ENCODE measurements at regions not wholly inside any gene's neighbourhood (a gene's known extent, or its start where the extent isn't known, plus 50 kb on each side); places are given as distances from the start of the nearest gene placed in this dataset.

DNA sequence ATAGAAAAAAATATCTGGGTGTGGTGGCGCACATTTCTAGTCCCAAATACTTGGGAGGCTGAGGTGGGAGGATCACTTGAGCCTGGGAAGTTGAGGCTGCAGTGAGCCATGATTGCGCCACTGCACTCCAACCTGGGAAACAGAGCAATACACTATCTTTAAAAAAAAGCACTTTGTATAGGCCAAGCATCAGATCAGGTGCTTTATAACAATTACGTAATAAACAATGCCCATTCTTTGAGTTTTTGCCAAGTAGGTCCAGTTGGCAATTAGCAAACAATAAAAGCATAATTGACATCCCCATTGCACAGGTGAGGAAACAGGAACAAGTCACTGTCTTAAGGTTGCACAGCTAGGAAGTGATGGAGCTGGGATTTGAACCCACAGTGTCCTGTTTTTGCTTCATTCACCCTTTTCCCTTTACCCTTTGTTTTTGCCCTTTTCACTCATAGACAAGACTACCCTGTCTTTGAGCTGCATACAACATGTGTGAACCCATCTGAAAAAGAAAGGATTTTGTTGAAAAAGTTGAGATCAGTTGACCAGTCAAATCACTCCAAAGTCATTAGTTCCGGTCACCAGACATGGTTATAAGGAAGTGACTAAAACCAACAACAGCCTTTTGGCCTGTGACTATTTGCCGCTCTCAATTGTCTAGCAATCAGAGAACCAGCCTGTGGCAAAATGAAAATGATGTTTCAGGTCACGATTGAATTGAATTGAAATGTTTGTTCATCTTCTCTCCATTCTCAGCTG is 303.6 kb downstream of the TFAP2C start:
- no peak for DNase-seq (ENCODE audit: extremely low read depth, insufficient read length)
- Histone ChIP-seq H3K27me3 (replicated peaks; ENCODE audit: control insufficient read depth, insufficient read depth, low read length) (no peaks in the 10 kb centered on the region), H3K36me3 (ENCODE audit: control insufficient read depth, insufficient read depth, low read length) (no peaks in the 10 kb centered on the region), H3K4me3 (replicated peaks; ENCODE audit: low read depth, low read length) (no peak overlapping the region)
- TF ChIP-seq, protein P1, sequence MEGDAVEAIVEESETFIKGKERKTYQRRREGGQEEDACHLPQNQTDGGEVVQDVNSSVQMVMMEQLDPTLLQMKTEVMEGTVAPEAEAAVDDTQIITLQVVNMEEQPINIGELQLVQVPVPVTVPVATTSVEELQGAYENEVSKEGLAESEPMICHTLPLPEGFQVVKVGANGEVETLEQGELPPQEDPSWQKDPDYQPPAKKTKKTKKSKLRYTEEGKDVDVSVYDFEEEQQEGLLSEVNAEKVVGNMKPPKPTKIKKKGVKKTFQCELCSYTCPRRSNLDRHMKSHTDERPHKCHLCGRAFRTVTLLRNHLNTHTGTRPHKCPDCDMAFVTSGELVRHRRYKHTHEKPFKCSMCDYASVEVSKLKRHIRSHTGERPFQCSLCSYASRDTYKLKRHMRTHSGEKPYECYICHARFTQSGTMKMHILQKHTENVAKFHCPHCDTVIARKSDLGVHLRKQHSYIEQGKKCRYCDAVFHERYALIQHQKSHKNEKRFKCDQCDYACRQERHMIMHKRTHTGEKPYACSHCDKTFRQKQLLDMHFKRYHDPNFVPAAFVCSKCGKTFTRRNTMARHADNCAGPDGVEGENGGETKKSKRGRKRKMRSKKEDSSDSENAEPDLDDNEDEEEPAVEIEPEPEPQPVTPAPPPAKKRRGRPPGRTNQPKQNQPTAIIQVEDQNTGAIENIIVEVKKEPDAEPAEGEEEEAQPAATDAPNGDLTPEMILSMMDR (IDR thresholded peaks at IDR 0.05; ENCODE audit: insufficient read depth, low read length, poor library complexity, severe bottlenecking): no peak

DNA sequence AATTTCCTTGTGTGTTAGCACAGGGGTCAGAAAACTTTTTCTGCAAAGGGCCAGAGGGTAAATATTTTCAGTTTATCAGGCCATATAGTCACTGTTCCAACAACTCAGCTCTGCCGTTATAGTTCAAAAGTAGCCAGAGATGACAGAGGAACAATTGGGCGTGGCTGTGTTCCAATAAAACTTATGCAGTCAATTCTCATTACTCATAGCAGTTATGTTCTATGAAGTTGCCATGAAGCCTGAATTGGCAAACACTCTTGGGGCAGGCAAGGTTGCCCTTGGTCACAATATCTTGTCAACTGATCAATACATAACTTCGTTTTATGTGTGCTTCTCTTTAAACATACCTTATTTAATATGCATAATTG is 304.2 kb downstream of the TFAP2C start:
- H3K27me3 ChIP-seq (replicated peaks; ENCODE audit: control insufficient read depth, insufficient read depth, low read length): no peaks in the 10 kb centered on the region

DNA sequence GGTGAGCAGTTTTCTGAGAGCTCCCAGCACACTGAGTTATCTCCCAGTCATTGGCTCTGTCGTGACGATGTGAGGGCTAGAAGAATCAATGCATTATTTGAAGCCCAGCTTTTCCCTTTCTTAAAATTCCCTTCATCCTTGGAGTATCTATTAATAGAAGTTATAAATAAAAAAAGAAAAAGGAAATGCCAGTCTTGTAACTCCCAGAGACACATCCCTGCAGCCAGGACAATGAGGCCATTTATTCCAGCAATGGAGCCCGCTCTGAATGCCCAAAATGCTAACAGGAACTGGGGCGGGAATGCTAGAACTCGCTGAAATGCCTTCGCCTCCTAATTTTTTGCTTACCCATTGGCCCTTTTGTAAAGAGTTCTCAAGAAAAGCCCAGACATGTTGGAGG is 305.8 kb downstream of the TFAP2C start:
- Histone ChIP-seq H3K27me3 (replicated peaks; ENCODE audit: control insufficient read depth, insufficient read depth, low read length) (no peaks in the 10 kb centered on the region), H3K4me3 (replicated peaks; ENCODE audit: low read depth, low read length) (no peak overlapping the region), H3K36me3 (ENCODE audit: control insufficient read depth, insufficient read depth, low read length) (no peaks in the 10 kb centered on the region)
- no peak for DNase-seq (ENCODE audit: extremely low read depth, insufficient read length)
- TF ChIP-seq, protein P1 (IDR thresholded peaks at IDR 0.05; ENCODE audit: insufficient read depth, low read length, poor library complexity, severe bottlenecking): no peak

More for the DNA sequence above, 304.2 kb downstream of the TFAP2C start:
- H3K4me3 ChIP-seq (replicated peaks; ENCODE audit: low read depth, low read length): no peak overlapping the region
- no peak for DNase-seq (ENCODE audit: extremely low read depth, insufficient read length)
- TF ChIP-seq, protein P1 (IDR thresholded peaks at IDR 0.05; ENCODE audit: insufficient read depth, low read length, poor library complexity, severe bottlenecking): no peak
- no peaks in the 10 kb centered on the region for H3K36me3 ChIP-seq (ENCODE audit: control insufficient read depth, insufficient read depth, low read length)

DNA sequence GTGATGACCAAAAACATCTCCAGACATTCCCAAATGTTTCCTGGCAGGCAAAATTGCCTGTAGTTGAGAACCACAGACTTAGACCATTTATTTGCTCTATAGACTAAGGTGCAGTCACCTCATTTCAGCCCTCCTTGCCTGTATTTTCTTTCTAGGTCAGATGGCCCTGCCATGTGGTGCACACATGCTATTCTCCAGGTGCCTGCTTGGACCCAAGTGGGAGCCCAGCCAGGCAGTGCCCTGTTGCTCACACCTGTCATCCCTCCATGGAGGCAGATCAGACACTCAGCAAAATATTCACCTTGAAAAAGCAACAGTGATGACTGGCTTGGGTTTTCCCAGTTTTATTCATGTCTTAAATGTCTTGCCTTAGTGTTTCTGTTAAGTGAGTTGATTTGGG is 311.4 kb downstream of the TFAP2C start:
- no peak overlapping the region for H3K4me3 ChIP-seq (replicated peaks; ENCODE audit: low read depth, low read length)
- H3K27me3 ChIP-seq (replicated peaks; ENCODE audit: control insufficient read depth, insufficient read depth, low read length): no peaks in the 10 kb centered on the region
- no peaks in the 10 kb centered on the region for H3K36me3 ChIP-seq (ENCODE audit: control insufficient read depth, insufficient read depth, low read length)
- TF ChIP-seq, protein P1 (IDR thresholded peaks at IDR 0.05; ENCODE audit: insufficient read depth, low read length, poor library complexity, severe bottlenecking): no peak
- DNase-seq (ENCODE audit: extremely low read depth, insufficient read length): no peak

DNA sequence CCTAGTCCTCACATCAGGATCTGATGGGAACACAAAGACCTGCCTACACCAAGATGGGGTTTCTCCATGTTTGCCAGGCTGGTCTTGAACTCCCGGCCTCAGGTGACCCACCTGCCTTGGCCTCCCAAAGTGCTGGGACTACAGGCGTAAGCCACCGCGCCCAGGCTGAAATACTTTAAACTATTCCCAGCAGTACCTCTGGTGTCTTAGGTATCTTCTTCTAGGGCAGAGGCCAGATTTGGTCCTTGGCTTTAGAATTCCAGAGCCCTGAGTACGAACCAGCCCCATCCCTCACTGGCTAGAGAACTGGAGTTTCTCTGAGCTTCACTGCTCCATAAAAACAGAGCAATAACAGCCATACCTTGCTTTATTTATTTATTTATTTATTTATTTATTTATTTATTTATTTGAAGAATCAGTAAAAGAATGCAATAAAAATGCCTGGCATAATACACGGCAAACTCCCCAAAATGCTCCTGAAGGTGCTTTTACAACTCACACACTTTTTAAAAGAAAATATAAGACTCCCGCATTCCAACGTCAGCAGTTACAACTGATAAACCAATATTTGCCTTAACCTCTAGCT is 312.1 kb downstream of the TFAP2C start:
- no peak overlapping the region for H3K4me3 ChIP-seq (replicated peaks; ENCODE audit: low read depth, low read length)
- H3K36me3 ChIP-seq (ENCODE audit: control insufficient read depth, insufficient read depth, low read length): no peaks in the 10 kb centered on the region
- TF ChIP-seq, protein P1 (IDR thresholded peaks at IDR 0.05; ENCODE audit: insufficient read depth, low read length, poor library complexity, severe bottlenecking): no peak
- no peak for DNase-seq (ENCODE audit: extremely low read depth, insufficient read length)
- no peaks in the 10 kb centered on the region; the same call in 1 of the 2 replicates for H3K27me3 ChIP-seq (replicated peaks; ENCODE audit: control insufficient read depth, insufficient read depth, low read length)

All from GM06990 (cell line).